WTC11 (cell line): ENCODE measurements at regions not wholly inside any gene's neighbourhood (a gene's known extent, or its start where the extent isn't known, plus 50 kb on each side); places are given as distances from the start of the nearest gene placed in this dataset.

Experiments
- ATAC-seq: fragments of 200-7000 bp; cut with Tn5 transposase; 2 replicates; pipeline ENCODE4 v1.10.0; 2021; ENCODE audit warnings: mild to moderate bottlenecking, moderate library complexity
- CTCF ChIA-PET: fragments of 300-600 bp; sonication (Branson Sonifier 250); formaldehyde crosslinking; loops from one replicate; lab custom pipeline; 2021; ENCODE audit warnings: antibody characterized with exemption; lab: Charles Lee
- POLR2A ChIA-PET: fragments of 350-600 bp; sonication (Branson Sonifier 250); formaldehyde crosslinking; loops from one replicate; lab custom pipeline; 2021; ENCODE audit warnings: antibody characterized with exemption; lab: Charles Lee
- DNase-seq: peaks from one replicate; pipeline ENCODE4 v3.0.0; 2021; ENCODE audit warnings: low spot score
- H3K27ac Mint-ChIP-seq: 2 replicates; pipeline ENCODE4 v1.8.0; 2021; ENCODE audit warnings: mixed read lengths
- H3K27me3 Mint-ChIP-seq: 2 replicates; pipeline ENCODE4 v1.8.0; 2021; ENCODE audit warnings: low read depth, mild to moderate bottlenecking, moderate library complexity, mixed read lengths
- H3K36me3 Mint-ChIP-seq: 2 replicates; pipeline ENCODE4 v1.8.0; 2021; ENCODE audit warnings: mixed read lengths
- H3K4me1 Mint-ChIP-seq: 2 replicates; pipeline ENCODE4 v1.8.0; 2022; ENCODE audit warnings: mixed read lengths
- H3K4me3 Mint-ChIP-seq: 2 replicates; pipeline ENCODE4 v1.8.0; 2021; ENCODE audit warnings: mild to moderate bottlenecking, moderate library complexity, mixed read lengths
- H3K9me3 Mint-ChIP-seq: 2 replicates; pipeline ENCODE4 v1.8.0; 2021; ENCODE audit warnings: mixed read lengths
- ARID4B ChIP-seq: sonication (generic); formaldehyde crosslinking; IDR thresholded peaks from 2 replicates; pipeline ENCODE4 v1.8.0; 2023; ENCODE audit warnings: missing genetic modification reagents, mild to moderate bottlenecking, borderline replicate concordance
- ESRRA ChIP-seq: sonication (generic); formaldehyde crosslinking; IDR thresholded peaks from 2 replicates; pipeline ENCODE4 v1.8.1; 2022; ENCODE audit warnings: mild to moderate bottlenecking, missing genetic modification reagents, borderline replicate concordance
- GABPB1 ChIP-seq: sonication (generic); formaldehyde crosslinking; IDR thresholded peaks from 2 replicates; pipeline ENCODE4 v1.8.1; 2023; ENCODE audit warnings: mild to moderate bottlenecking, missing genetic modification reagents
- KAT7 ChIP-seq: sonication (generic); formaldehyde crosslinking; IDR thresholded peaks from 2 replicates; pipeline ENCODE4 v1.8.1; 2023; ENCODE audit warnings: missing genetic modification reagents, mild to moderate bottlenecking, borderline replicate concordance
- NFE2L1 ChIP-seq: sonication (generic); formaldehyde crosslinking; IDR thresholded peaks from 2 replicates; pipeline ENCODE4 v1.8.1; 2023; ENCODE audit warnings: missing genetic modification reagents
- OVOL2 ChIP-seq: fragments of 250-450 bp; sonication (Bioruptor Pico); IDR thresholded peaks from 2 replicates; pipeline ENCODE4 v1.9.0; 2021; ENCODE audit warnings: mild to moderate bottlenecking, borderline replicate concordance
- PRDM15 ChIP-seq: sonication (generic); formaldehyde crosslinking; IDR thresholded peaks from 2 replicates; pipeline ENCODE4 v1.8.0; 2022; ENCODE audit warnings: missing genetic modification reagents
- PRRX2 ChIP-seq: fragments of 250-450 bp; sonication (Bioruptor Pico); IDR thresholded peaks from 2 replicates; pipeline ENCODE4 v1.8.0; 2021; ENCODE audit warnings: mild to moderate bottlenecking
- SOX15 ChIP-seq: fragments of 250-450 bp; sonication (Bioruptor Pico); IDR thresholded peaks from 2 replicates; pipeline ENCODE4 v1.9.0; 2021; ENCODE audit warnings: mild to moderate bottlenecking
- ZNF138 ChIP-seq: sonication (generic); formaldehyde crosslinking; conservative IDR thresholded peaks from 2 replicates; pipeline ENCODE4 v1.8.1; 2022; ENCODE audit warnings: mild to moderate bottlenecking, moderate library complexity, missing genetic modification reagents
- ZNF263 ChIP-seq: sonication (generic); formaldehyde crosslinking; IDR thresholded peaks from 2 replicates; pipeline ENCODE4 v1.8.1; 2022; ENCODE audit warnings: low read depth, mild to moderate bottlenecking, moderate library complexity, missing genetic modification reagents
- ZNF396 ChIP-seq: fragments of 250-450 bp; sonication (Bioruptor Pico); IDR thresholded peaks from 2 replicates; pipeline ENCODE4 v1.8.0; 2021; ENCODE audit warnings: mild to moderate bottlenecking, moderate library complexity, borderline replicate concordance
- ZNF416 ChIP-seq: fragments of 250-450 bp; sonication (Bioruptor Pico); IDR thresholded peaks from 2 replicates; pipeline ENCODE4 v1.9.0; 2021; ENCODE audit warnings: mild to moderate bottlenecking, inconsistent platforms
- ZNF425 ChIP-seq: fragments of 250-450 bp; sonication (Bioruptor Pico); conservative IDR thresholded peaks from 2 replicates; pipeline ENCODE4 v1.9.0; 2021; ENCODE audit warnings: mild to moderate bottlenecking
- ZNF512 ChIP-seq: sonication (generic); formaldehyde crosslinking; IDR thresholded peaks from 2 replicates; pipeline ENCODE4 v1.8.1; 2022; ENCODE audit warnings: missing genetic modification reagents, borderline replicate concordance
- ZNF671 ChIP-seq: fragments of 250-450 bp; sonication (Bioruptor Pico); IDR thresholded peaks from 2 replicates; pipeline ENCODE4 v1.8.0; 2021; ENCODE audit warnings: mild to moderate bottlenecking

- Mint-ChIP-seq H3K27ac (no peak overlapping the region), H3K4me1 (peaks cover 8% of the 10 kb centered on the region), H3K4me3 (no peak overlapping the region), H3K36me3 (no peaks in the 10 kb centered on the region), H3K9me3 (no peaks in the 10 kb centered on the region), H3K27me3 (no peaks in the 10 kb centered on the region)
- ATAC-seq, result no peak
- ChIA-PET CTCF (no interaction called here), POLR2A (no interaction called here)
- no peak for DNase-seq
- TF ChIP-seq ZNF512, result no peak
- no peak for TF ChIP-seq ZNF396 (CRISPR knock-in tag)
- TF ChIP-seq SOX15 (CRISPR knock-in tag), result no peak
- no peak for TF ChIP-seq ZNF671 (CRISPR knock-in tag)
- TF ChIP-seq ZNF138 (CRISPR knock-in tag), result no peak
- TF ChIP-seq OVOL2 (CRISPR knock-in tag), result no peak
- TF ChIP-seq ZNF263, result no peak
- TF ChIP-seq, all 79 proteins: peak for 0
Measured at GRCh38 chr18:25825056-25825455, 265.4 kb downstream of the SS18 start.

- no peak for DNase-seq
- peaks cover 10% of the 10 kb centered on the region for H3K4me1 Mint-ChIP-seq
- ATAC-seq, result no peak
- H3K36me3 Mint-ChIP-seq, result no peaks in the 10 kb centered on the region
- no peak overlapping the region for H3K4me3 Mint-ChIP-seq
- H3K9me3 Mint-ChIP-seq, result no peaks in the 10 kb centered on the region
- POLR2A ChIA-PET, result no interaction called here
- TF ChIP-seq ZNF425 (no peak), ESRRA (no peak)
- CTCF ChIA-PET, result interaction anchor here (1.5 kb wide), 1 partner anchor 12 kb away, joined by 4 read pairs; no protein-coding TSS in a partner anchor
- no peak overlapping the region for H3K27ac Mint-ChIP-seq
- H3K27me3 Mint-ChIP-seq, result no peaks in the 10 kb centered on the region; the same call in 1 of the 2 replicates
Measured at GRCh38 chr18:25819746-25820363, 270.6 kb downstream of the SS18 start.

- Mint-ChIP-seq H3K4me3 (no peak overlapping the region), H3K27me3 (no peaks in the 10 kb centered on the region; the same call in 1 of the 2 replicates), H3K9me3 (no peaks in the 10 kb centered on the region), H3K36me3 (no peaks in the 10 kb centered on the region), H3K27ac (no peak overlapping the region), H3K4me1 (peaks cover 10% of the 10 kb centered on the region)
- CTCF ChIA-PET, result interaction anchor here (1.0 to 1.5 kb wide), 2 partner anchors 13 to 23 kb away, joined by 3 to 4 read pairs; no protein-coding TSS in a partner anchor
- ATAC-seq (no peak), DNase-seq (no peak)
- TF ChIP-seq ZNF512, result no peak
- TF ChIP-seq ARID4B (CRISPR knock-in tag), result no peak
- no peak for TF ChIP-seq PRRX2 (CRISPR knock-in tag)
- TF ChIP-seq NFE2L1 (CRISPR knock-in tag), result no peak
- TF ChIP-seq ZNF263, result no peak
- no peak for TF ChIP-seq ZNF416
- TF ChIP-seq GABPB1 (CRISPR knock-in tag), result no peak
- no peak for TF ChIP-seq ESRRA
- no peak for TF ChIP-seq PRDM15 (CRISPR knock-in tag)
- no peak for TF ChIP-seq KAT7
- no peak for TF ChIP-seq ZNF396 (CRISPR knock-in tag)
- POLR2A ChIA-PET, result no interaction called here
Measured at GRCh38 chr18:25818505-25818904, 271.9 kb downstream of the SS18 start.
